NCI-H446 (cell line): ENCODE measurements at regions not wholly inside any gene's neighbourhood (a gene's known extent, or its start where the extent isn't known, plus 50 kb on each side); places are given as distances from the start of the nearest gene placed in this dataset.

Experiments used
- DNase-seq, 2 experiments: peaks; one replicate each; lab custom pipeline; 2025; lab: John Stamatoyannopoulos, UW

DNA sequence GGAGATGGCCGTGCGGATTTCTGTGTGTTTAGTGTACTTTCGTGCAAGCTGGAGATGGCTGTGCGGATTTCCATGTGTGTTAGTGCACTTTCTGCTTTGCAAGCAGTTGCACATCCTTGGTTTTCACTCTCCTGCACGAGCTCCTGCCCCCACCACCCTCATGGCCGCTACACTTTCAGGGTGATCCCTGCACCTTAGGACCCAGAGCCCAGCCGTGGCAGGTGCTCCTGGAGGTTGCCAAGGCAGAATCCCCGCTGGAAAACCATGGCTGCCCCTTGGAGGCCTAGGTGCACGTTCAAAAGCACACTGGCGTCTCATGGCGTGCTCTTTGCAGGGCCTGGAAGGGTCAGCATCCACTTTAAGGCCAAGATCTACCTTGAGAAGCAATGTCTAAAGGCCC, 311.0 kb upstream of the TNRC6C start:
- no peak for DNase-seq

DNA sequence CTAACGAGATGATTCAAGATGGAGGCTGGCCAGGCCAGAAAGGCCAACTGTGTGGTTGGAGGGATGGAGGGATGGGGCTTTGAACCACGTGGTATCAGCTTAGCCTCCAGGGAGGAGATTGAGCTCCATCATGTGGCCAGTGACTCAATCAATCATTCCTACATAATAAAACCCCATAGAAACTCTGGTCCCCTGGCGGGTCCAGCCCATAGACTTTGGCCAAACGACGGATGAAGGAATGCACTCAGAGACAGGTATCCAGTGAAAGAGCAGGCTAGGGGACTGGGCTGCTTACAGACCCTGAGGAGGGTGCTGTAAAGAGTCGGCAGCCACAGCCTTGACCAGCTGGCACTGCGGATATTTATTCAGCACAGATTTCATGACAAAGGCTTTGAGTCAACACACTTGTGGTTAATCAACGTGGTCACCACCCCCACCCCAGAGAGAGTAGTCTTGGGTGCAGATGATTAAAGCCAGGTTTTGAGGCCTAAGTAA, 308.7 kb upstream of the TNRC6C start:
- DNase-seq: no peak

DNA sequence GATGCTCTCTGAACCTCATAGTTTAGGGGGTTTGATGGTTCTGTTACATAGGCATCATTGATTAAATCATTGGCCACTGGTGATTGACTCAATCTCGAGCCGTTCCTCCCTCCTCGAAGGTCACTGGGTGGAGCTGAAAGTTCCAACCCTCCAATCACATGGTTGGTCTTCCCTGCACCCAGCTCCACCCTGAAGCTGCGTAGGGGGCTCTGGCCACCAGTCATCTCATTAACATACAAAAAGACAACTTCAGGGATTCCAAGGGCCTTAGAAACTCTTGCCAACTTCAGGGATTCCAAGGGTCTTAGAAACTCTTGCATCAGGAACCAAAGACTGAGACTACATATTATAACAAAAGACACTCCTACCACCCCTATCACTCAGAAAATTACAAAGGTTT, 306.5 kb upstream of the TNRC6C start:
- DNase-seq: no peak

DNA sequence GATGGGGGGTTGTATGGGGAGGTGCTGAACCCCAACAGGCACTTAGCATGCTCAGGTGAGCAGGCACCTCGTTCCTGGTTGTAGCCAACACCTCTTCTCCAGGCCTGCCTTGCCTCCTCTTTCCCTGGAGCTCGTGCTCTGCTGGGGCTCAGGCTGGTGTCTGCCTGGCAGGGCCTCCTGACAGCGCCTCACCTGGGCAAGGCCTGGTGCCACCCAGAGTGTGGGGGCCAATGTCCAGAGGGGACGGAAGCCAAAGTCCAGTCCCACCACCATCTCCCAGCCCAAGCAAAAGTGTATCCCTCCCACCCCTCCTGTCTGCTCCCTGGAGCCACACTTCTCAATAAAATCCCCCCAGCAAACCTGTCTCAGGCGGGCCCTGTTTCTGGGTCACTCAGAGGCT, 304.2 kb upstream of the TNRC6C start:
- DNase-seq: no peak

DNA sequence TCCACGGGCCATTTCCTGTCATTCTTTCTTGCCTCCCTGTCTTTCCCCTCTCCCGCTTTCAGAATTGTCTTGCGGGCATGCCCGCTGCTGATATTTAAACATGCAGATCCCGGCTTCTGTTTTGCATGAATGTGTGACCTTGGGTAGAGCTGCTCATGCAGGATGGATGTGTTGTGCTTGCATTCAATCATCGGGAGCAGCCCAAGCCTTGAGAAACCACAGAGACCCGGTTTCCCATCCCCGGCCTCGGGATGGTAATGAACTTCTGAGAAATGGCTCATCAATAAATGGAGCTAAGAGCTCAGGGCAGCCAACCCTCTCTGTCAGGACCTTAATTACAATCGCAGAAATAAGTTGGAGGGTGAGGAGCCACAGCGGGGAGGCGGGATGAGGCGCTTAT, 303.7 kb upstream of the TNRC6C start:
- DNase-seq: no peak

DNA sequence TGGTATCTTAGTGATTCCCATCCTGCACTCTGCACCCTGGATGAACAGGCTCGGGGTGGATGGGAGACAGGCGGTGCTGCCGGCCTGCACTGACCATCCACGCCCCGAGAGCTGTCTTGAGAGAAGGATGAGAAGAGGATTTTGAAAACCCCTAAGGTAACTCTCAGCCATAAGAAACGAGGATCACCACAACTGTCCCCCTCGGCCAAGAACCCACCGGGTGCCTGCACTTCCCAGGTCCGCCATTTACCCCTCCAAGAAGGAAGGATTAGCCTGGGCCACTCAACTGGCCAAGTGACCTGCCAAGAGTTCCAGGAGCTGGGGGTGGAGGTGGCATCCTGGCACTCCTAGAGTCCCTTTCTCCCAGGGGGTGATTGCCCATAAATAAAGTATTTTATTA, 302.4 kb upstream of the TNRC6C start:
- DNase-seq: no peak

DNA sequence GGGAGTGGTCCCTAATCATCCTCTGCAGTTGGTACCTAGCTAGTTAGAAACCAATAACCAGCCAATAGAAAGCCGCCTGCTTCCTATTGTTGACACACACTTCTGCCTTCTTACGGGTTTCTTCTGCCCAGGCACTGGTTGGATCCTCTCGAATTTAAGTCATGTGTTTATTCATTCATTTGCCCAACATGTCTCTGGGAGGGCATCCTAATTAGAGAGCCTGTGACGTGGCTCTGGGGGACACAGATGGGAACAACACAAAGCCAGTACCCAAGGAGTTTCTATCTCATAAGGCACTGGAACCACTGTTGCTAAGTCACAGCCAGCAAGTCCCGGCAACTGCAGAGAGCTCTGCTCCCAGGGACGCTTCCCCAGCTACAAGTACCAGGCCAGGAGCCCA, 300.7 kb upstream of the TNRC6C start:
- no peak for DNase-seq

DNA sequence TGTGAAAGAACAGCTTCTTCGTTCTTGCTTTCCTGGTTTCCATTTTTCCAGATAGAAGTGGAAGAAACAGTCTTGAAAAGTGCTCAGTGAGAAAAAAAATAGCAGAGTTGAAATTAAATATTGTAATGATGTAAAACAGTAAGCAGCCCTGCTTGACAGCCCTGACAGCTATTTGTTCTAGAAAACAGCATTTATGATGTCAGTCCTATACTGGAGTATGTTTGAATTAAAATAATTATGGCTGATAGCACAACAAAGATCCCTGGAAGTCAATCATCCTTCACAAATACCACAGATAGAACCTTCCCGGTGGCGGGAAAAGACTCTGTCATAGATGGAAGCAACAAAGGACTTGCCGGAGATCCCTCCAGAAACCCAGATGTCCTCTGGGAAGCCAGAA, 298.0 kb upstream of the TNRC6C start:
- DNase-seq: no peak

DNA sequence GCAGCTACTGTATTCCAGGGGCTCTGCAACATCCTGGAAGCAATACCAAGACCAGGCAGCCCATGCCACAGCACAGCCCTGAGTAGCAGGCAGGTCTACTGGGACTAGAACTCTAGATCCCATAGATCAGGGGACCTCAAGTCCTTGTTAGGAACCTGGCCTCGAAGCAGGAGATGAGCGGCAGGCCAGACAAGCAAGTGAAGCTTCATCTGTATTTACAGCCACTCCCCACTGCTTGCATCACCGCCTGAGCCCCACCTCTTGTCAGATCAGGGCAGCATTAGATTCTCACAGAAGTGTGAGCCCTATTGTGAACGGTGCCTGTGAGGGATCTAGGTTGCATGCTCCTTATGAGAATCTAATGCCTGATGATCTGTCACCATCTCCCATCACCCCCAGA, 295.7 kb upstream of the TNRC6C start:
- no peak for DNase-seq

DNA sequence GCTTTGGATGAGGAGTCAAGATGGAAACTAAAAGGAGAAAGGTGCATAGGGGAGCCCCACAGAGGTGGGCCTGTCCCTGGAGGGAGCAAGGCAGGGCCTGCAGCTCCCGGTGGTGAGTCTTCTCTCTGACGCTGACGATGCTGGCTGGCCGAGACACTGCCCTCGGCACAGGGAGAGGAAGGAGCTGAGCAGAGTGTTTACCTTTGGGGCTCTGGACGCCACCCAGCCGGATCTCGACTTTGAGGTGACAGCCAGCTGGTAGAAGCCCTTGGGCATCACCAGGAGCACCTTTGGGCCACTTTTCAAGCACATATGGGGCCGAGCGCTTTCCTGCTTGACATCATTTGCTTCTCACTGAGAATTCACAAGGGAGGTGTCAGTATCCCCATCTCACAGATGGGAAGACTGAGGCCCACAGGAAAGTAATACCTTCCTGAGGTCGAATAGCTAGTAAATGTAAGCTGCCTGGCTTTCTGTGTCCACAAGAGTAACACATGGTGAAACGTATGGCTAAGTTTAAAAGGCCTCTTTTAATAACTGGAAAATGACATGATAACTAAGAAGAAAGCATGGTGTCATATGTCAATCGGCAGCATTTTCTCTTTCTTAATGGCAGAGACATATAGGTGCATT, 294.3 kb upstream of the TNRC6C start:
- no peak for DNase-seq

DNA sequence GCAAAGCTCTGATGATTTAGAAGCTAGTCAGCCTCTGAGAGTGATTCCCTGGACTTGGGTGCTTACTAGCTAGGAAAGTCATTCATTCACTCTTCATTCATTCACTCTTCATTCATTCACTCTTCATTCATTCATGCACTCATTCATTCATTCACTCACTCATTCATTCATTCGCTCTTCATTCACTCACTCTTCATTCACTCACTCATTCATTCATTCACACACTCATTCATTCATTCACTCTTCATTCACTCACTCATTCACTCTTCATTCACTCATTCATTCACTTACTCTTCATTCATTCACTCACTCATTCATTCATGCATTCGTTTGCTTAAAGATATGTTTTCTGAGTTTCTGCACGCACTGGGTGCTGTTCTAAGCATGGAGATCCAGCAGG, 292.7 kb upstream of the TNRC6C start:
- no peak for DNase-seq

DNA sequence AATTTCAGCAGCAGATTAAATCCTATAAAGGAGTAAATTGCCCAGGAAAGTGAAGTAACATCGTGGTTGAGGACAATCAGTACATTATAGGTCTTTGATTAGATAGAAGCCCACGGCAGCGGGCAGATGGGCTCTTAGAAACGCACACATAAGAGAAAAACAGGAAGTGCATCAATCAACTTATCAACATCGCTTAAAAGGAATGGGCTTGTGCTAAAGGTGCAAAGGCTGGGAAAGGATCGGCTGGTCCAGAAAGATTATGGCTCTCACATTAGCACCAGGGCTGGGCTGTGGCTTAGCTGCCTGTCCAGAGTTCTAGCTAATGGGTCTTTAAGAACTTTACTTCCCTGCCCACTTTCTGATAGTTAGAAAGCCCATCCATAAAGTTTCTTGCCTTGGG, 292.0 kb upstream of the TNRC6C start:
- DNase-seq: no peak

DNA sequence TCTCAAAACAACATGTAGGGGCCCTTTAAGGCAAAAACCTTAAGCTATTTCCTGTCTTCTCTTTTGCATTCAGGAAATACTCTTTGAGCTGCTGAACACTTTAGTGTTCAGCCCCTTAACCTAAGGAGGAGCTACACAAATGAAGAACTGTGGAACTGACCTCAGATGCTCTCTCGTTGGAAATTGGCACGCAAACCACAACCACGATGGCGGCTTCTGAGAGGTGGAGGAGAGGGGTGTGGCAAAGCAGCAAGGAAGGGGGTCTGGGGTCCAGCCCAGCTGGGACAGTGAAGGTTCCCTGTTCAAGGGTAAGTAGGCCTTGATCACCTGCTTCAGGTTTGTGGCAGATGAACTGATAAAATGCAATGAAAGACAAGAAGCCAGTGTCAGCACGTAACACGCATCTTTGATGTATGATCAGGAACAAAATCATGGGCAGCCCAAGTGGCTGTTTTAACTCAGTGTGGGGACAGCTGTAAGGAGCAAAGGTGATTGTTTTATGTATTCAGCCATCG, 291.6 kb upstream of the TNRC6C start:
- DNase-seq: no peak

DNA sequence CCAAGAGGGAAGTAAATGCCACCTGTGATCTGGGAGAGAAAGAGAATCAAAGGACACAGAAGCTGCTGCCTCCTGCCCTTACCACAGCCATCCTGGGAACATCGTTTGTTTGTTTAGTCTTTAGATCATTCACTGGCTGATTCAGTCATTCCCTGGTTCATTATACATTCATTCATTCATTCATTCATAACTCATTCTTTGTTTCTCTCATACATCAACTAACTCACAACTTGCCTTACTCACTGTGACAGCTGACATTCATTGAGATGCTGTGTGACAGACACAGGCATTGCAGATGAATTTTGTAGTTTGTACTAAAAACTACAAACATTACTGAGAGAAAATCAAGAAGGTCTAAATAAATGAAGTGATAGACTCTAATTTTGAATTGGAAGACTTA, 291.0 kb upstream of the TNRC6C start:
- no peak for DNase-seq

DNA sequence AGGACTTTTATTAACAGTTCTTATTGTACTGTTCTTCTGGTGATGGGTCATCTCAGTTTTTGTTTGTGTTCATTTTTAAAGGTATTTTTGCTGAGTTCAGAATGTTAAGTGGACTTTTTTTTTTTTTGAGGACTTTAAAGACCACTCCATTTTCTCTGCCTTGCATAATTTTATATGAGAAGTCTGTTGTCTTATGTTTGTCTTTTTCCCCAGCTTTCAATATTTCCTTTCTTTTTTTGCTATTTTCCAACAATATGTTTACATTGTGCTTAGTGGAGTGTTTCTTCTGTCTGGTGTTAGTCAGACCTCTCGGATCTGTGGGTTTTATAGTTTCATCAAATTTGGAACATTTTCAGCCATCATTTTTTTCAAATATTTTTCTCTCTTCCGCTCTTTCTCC, 290.0 kb upstream of the TNRC6C start:
- DNase-seq: no peak

DNA sequence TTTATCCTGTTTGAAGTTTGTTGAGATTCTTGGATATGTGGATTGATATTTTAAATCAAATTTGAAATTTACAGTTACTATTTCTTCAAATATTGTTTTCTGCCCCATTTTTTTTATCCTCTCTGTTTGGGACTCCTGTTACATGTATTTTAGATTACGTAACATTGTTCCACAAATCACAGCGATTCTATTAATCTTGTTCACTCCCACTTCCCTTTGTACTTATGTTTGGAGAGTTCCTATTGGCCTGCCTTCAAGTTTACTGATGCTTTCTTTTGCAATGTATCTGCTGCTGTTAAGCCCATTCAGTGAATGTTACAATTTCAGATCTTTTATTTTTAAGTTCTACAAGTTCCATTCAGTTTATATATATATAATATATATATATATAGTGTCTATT, 288.3 kb upstream of the TNRC6C start:
- DNase-seq: no peak

DNA sequence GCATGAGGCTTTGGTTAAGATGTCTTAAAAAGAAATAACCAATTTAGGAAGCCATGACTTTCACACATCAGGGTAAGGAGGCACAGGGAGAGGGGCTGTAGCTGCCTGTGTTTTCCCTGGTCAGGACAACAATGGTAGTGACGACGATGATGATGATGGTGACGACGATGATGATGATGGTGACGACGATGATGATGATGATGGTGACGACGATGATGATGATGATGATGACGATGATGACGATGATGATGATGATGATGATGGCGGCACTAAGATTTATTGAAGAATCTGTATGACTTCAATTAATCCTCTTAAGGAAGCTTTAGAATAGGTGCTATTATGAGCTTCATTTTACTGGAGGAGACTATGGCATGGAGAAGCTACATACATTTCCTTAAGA, 284.1 kb upstream of the TNRC6C start:
- DNase-seq: no peak

DNA sequence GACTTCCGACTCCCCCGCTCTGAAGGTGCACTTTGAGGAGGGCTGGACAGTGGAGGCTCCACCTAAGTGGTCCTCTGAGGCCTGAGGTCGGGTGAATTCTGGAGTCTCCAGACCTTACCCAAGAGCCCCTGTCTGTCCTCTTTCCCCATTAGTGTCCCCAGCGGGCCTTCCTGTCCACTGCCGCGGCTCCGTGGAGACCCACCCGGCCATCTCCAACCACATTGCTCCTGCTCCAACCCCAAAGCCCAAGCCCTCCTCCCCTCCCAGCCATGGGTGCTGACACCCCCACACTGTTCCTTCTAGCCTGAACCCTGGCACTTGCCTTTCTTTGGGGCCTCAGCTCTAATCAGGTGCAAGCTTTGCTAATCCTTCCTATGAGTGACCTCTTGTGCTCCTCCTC, 283.1 kb upstream of the TNRC6C start:
- no peak for DNase-seq

DNA sequence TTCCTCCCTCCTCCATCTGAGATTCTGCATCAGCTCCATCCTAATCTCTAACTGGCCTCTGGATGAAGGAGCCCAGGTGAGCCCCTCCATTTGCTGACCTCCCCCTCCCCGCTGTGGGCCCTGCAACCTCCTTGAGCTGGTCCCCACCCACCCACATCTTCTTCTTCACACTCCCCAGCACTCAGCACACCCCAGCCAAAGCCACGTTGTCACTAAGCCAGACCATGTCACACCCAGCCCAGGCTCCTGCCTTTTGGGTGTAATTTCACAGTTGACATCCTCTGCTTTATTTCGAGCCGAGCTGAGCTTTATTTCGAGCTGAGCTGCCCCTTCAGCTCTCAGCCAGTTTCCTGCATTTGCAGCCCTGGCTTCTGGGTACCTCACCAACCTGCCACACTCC, 282.7 kb upstream of the TNRC6C start:
- DNase-seq: no peak

DNA sequence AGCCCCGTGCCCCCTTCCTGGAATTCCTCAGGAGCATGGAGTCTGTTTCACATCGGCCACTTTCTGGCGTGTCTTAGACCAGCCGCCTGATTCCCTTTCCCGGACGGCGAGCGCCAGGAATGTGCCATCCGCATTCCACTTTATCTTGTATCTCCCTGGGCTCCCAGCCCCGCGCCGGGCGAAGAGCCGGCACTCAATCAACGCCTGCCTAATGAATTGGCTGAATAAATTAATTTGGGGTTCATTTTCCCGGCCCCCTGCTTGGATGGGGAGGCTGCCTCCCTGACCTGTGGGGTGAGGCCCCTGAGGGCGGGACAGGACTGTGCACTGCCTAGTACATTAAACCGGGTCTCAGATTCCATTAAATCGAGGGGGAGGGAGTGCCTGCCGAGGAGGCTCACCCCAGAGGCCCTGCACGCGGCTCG, 282.3 kb upstream of the TNRC6C start:
- no peak for DNase-seq

DNA sequence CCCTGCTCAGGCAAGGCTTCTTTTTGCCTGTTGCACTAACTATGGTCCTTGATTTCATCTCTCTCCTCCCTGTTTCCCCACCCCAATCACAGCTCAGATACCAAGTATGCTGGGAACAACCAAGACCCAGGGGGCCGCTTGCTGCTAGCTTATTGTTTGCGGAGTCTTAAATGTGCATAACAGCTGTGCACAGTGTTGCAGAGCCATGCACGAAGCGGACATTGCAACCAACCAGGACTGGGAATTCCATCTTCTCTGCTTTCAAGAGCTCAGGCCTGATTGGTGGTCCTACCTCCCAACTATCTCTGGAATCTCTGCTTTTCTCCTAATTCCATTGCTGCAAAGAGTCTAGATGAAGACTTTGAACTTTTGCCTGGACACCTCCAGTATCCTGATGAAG, 281.3 kb upstream of the TNRC6C start:
- no peak for DNase-seq

DNA sequence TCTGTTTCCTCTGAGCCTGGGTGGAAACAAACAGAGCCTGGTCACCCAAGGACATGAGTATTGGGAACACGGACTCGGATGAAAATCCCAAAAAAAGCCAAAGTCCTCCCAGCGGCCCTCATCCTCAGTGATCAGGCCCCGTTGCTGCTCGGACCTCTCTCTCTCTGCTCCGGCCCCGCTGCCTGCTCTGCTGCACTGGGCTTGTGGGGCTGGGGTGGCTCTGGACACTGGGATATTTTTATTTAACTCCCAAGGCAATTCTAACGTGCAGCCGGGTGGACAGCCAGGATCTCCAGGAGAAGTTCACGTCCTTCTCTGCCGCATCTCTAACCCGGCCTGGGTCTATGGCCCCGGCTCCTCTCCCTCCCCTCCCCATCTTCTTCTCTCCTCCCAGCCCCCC, 280.9 kb upstream of the TNRC6C start:
- no peak for DNase-seq

DNA sequence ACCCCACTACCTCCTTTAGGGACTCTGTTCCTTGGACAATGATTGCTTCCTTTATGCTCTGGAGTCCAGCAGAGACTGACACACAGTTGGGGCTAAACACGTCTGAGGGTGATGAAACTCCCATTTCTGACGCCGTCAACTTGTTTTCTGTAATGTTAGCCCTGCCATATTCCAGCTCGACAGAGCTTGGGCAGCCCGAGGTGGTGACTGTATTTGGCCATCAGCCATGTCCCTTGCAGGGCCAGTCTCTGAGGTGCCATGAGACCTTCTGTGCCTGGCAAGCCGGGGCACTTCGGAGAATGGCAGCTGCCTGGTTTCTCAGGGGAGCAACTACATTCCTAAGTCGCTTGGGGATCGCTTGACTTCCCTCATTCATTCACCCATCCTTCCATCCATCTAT, 278.9 kb upstream of the TNRC6C start:
- no peak for DNase-seq

DNA sequence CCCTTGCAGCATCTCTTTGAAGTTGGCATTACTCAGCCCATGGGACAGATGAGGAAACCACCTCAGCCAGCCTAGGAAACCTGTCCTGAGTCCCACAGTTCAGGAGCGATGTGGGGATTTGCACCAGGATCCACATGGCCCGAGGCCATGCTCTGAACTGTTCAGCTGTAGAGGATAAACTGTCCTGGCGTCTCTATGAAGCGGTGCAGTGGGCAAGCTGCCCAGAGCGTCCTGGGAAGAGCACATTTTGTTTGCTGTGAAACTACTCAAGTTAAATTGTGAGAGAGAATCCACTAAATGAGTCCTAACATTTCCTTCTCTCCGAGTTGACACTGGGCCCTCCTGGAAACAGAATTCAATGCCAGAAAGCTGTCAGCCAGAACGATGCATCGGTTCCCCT, 276.6 kb upstream of the TNRC6C start:
- peak; percentile 54 to 71 for DNase-seq
